ENCODE measurements at regions not wholly inside any gene's neighbourhood (a gene's known extent, or its start where the extent isn't known, plus 50 kb on each side); places are given as distances from the start of the nearest gene placed in this dataset.
"Not testable (repeated sequence)": the region's sequence is repeated elsewhere in the genome, so short reads cannot be mapped to it uniquely, and the experiment has no call there.

DNA sequence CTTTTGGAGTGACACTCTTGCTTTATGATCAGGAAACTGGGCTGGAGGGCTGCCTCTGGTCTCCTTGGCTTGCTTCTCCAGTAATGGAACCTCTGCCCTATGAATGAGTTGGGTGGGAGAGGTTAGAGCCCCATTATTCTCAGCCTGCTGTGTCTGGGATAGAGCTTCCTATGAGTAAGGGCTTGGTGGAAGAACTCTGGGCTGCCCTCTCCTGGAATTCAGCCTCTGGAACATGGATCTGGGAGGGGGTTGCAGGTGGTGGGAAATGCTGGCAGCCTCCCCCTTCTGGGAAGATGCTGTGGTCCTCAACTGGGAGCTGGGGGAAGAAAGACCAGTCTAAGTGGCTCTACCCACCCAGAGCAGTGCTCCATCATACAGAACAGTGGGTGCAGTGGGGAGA, 81.8 kb upstream of the SYN3 start:
- no peaks in the 10 kb centered on the region for H3K9me3 Mint-ChIP-seq
- no peak for DNase-seq (ENCODE audit: extremely low spot score, unreplicated experiment)
- H3K36me3 Mint-ChIP-seq: no peaks in the 10 kb centered on the region
- TF ChIP-seq CTCF (conservative IDR thresholded peaks at IDR 0.05): no peak
- peaks cover 13% of the 10 kb centered on the region for H3K27me3 Mint-ChIP-seq
- H3K27ac Mint-ChIP-seq: no peak overlapping the region
- H3K4me1 Mint-ChIP-seq (ENCODE audit: unreplicated experiment): no peaks in the 10 kb centered on the region
- H3K4me3 Mint-ChIP-seq: no peak overlapping the region

DNA sequence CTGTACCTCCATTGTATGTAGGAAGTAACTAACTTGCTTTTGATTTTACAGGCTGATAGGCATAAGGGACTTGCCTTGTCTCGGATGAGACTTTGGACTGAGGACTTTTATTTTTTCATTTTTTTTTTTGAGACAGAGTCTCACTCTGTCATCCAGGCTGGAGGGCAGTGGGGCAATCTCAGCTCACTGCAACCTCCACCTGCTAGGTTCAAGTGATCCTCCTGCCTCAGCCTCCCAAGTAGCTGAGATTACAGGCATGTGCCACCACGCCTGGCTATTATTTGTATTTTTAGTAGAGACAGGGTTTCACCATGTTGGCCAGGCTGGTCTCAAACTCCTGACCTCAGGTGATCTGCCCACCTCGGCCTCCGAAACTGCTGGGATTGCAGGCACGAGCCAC, 80.2 kb upstream of the SYN3 start:
- not testable (repeated sequence) for H3K9me3 Mint-ChIP-seq

DNA sequence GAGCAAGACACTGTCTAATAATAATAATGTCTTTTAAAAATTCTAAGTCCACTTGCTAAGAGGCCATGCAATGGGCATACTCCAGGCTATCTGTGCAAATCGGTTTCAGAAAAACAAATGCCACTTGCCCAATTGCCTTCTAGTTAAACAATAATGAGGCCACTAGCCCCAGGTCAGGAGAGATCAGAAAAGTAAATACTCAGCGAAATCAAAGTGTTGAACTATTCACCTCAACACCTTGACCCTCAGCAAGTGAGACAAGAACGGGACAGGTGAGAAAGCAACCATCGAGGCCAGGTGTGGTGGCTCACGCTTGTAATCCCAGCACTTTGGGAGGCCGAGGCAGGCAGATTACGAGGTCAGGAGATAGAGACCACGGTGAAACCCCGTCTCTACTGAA, 72.3 kb upstream of the SYN3 start:
- no peak for TF ChIP-seq CTCF (conservative IDR thresholded peaks at IDR 0.05)
- no peaks in the 10 kb centered on the region for H3K4me1 Mint-ChIP-seq (ENCODE audit: unreplicated experiment)
- H3K9me3 Mint-ChIP-seq: no peaks in the 10 kb centered on the region
- H3K36me3 Mint-ChIP-seq: no peaks in the 10 kb centered on the region
- no peak overlapping the region for H3K27ac Mint-ChIP-seq
- H3K27me3 Mint-ChIP-seq: peaks cover 16% of the 10 kb centered on the region
- DNase-seq (ENCODE audit: extremely low spot score, unreplicated experiment): no peak
- H3K4me3 Mint-ChIP-seq: no peak overlapping the region

More for the DNA sequence above, 80.2 kb upstream of the SYN3 start:
- not testable (repeated sequence) for H3K36me3 Mint-ChIP-seq; H3K4me3 Mint-ChIP-seq; H3K27ac Mint-ChIP-seq; H3K4me1 Mint-ChIP-seq (ENCODE audit: unreplicated experiment); DNase-seq (ENCODE audit: extremely low spot score, unreplicated experiment)
- peaks cover 13% of the 10 kb centered on the region for H3K27me3 Mint-ChIP-seq

GRCh38 chr22:33129621-33130020, 71.4 kb upstream of the SYN3 start:
- H3K27me3 Mint-ChIP-seq: peaks cover 16% of the 10 kb centered on the region
- H3K36me3 Mint-ChIP-seq: no peaks in the 10 kb centered on the region
- DNase-seq (ENCODE audit: extremely low spot score, unreplicated experiment): no peak
- H3K27ac Mint-ChIP-seq: no peak overlapping the region
- TF ChIP-seq CTCF (conservative IDR thresholded peaks at IDR 0.05): no peak
- H3K4me3 Mint-ChIP-seq: no peak overlapping the region
- H3K4me1 Mint-ChIP-seq (ENCODE audit: unreplicated experiment): no peaks in the 10 kb centered on the region
- no peaks in the 10 kb centered on the region for H3K9me3 Mint-ChIP-seq

GRCh38 chr22:33126881-33127280, 68.7 kb upstream of the SYN3 start:
- Mint-ChIP-seq H3K27ac (no peak overlapping the region), H3K36me3 (no peaks in the 10 kb centered on the region), H3K4me1 (ENCODE audit: unreplicated experiment) (no peaks in the 10 kb centered on the region), H3K9me3 (no peaks in the 10 kb centered on the region), H3K4me3 (no peak overlapping the region), H3K27me3 (peaks cover 20% of the 10 kb centered on the region)
- peak; percentile 56 for TF ChIP-seq CTCF (conservative IDR thresholded peaks at IDR 0.05)
- no peak for DNase-seq (ENCODE audit: extremely low spot score, unreplicated experiment)

- Mint-ChIP-seq H3K36me3 (no peaks in the 10 kb centered on the region), H3K4me3 (no peak overlapping the region), H3K27me3 (peaks cover 17% of the 10 kb centered on the region), H3K4me1 (ENCODE audit: unreplicated experiment) (no peaks in the 10 kb centered on the region), H3K27ac (no peak overlapping the region), H3K9me3 (no peaks in the 10 kb centered on the region)
- TF ChIP-seq CTCF (conservative IDR thresholded peaks at IDR 0.05): no peak
- no peak for DNase-seq (ENCODE audit: extremely low spot score, unreplicated experiment)
Measured at GRCh38 chr22:33124471-33124870, 66.3 kb upstream of the SYN3 start.

- H3K27me3 Mint-ChIP-seq: peaks cover 15% of the 10 kb centered on the region
- not testable (repeated sequence) for H3K4me1 Mint-ChIP-seq (ENCODE audit: unreplicated experiment); H3K27ac Mint-ChIP-seq; DNase-seq (ENCODE audit: extremely low spot score, unreplicated experiment); H3K9me3 Mint-ChIP-seq; H3K36me3 Mint-ChIP-seq; H3K4me3 Mint-ChIP-seq
Measured at GRCh38 chr22:33122439-33122838, 64.3 kb upstream of the SYN3 start.

Data from type B pancreatic cell (in vitro differentiated cells).